Suppressor macrophage treated with lipopolysaccharide for 4 hours (primary cell): ENCODE measurements at regions not wholly inside any gene's neighbourhood (a gene's known extent, or its start where the extent isn't known, plus 50 kb on each side); places are given as distances from the start of the nearest gene placed in this dataset.
A peak's percentile ranks its signal among the peaks of the same experiment; 100 is the strongest.
"Not testable (repeated sequence)": the region's sequence is repeated elsewhere in the genome, so short reads cannot be mapped to it uniquely, and the experiment has no call there.

Experiments
- DNase-seq: peaks from one replicate; pipeline ENCODE4 v3.0.0-alpha.2; 2020

- DNase-seq: no peak
These were observed 284.5 kb downstream of the TMEM38B start for GRCh38 chr9:105978826-105979225.

DNA sequence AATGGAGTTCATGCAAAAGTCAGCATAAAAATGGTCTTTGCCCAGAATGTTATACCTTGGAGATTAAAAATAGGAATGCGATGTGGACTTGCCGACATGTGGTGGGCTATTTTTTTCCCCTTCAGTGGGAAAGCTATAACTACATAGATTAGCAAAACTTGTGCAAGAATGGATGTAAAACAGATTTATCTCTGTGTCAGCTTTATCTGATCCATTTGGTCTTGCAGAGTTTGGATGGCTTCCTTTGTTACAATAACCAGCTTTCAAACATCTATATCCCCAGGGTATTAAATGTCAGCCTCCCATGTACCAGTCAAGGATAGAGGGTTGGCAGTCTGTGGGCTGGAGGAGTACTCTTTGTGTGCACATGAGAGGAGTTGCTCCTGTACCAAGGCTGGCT, 284.9 kb downstream of the TMEM38B start:
- DNase-seq: no peak

- DNase-seq: no peak
These were observed 290.4 kb downstream of the TMEM38B start for GRCh38 chr9:105984714-105985113.

- no peak for DNase-seq
These were observed 298.9 kb downstream of the TMEM38B start for GRCh38 chr9:105993116-105993854.

DNA sequence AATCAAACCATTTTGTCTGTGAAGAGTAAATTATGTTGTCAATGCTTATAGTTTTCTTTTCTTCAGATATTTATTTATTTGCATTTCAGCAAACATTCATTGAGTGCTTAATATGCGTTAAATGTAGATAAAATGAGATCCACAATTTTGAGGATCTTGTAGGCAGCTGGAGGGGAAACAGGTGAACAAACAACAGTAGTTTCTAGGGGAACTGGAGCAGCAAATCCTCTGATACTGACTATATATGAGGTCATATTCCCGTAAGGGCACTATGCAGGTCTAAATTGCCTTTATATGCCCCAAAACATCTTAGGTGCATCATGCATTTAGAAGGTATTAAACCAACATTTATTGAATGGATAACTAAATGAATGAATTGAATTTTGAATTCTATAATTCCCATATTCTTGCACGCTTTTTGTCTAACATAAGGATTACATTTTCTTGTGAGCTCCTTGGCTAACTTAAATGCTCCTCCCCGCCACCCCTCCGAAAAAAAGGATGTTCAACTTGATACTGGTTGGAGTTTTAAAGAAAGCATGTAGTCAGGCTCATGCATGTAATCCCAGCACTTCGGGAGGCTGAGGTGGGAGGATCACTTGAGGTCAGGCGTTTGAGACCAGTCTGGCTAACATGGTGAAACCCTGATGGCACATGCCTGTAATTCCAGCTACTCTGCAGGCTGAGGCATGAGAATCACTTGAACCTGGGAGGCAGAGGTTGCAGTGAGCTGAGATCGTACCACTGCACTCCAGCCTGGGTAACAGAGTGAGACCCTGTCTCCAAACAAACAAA, 299.8 kb downstream of the TMEM38B start:
- no peak for DNase-seq

DNA sequence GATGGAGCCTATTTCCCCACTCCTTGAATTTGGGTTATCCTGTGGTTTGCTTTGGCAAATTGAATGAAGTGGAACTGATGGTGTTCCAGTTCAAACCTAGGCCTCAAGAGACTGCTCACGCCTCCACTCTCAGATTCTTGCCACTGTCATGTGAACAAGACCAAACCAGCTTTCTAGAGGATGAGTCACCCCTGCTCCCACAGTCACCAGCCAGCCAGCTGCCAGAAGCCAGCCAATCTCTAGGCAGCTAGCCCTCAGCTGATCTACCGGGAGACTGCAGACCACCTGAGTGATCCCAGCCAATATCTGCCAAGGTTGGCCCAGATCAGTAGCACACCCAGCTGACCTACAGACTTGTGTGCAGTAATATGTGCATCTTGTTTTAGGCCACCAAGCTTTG, 300.6 kb downstream of the TMEM38B start:
- no peak for DNase-seq

- DNase-seq: no peak
These were observed 322.9 kb downstream of the TMEM38B start for GRCh38 chr9:106017198-106017740.

GRCh38 chr9:106019039-106019680, 324.8 kb downstream of the TMEM38B start:
- no peak for DNase-seq

DNA sequence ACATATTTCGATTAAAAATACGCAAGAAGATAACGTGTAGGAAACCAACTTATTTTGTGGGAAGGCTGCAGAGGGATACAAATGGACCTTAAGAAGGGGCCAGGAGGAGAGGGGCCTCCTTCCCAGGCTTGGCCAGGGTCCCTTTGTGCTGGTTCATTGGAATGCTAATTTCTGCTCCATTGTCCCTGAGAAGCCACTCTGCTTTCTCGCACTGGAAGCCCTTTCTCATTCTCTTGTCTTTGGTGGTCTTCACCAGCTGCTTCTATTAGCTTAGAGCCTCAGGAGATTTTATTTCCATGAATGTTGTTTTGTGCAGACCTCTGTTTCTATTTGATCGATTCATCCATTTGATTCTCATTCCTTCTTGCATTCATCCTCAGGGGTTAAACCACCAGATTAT, 325.4 kb downstream of the TMEM38B start:
- DNase-seq: no peak

GRCh38 chr9:106020186-106020585, 325.8 kb downstream of the TMEM38B start:
- no peak for DNase-seq

GRCh38 chr9:106023455-106023854, 329.1 kb downstream of the TMEM38B start:
- peak; percentile 3 for DNase-seq

- DNase-seq: no peak
These were observed 331.1 kb downstream of the TMEM38B start for GRCh38 chr9:106025453-106025852.

GRCh38 chr9:106030146-106030545, 335.8 kb downstream of the TMEM38B start:
- DNase-seq: not testable (repeated sequence)

- no peak for DNase-seq
These were observed 338.6 kb downstream of the TMEM38B start for GRCh38 chr9:106032978-106033377.

DNA sequence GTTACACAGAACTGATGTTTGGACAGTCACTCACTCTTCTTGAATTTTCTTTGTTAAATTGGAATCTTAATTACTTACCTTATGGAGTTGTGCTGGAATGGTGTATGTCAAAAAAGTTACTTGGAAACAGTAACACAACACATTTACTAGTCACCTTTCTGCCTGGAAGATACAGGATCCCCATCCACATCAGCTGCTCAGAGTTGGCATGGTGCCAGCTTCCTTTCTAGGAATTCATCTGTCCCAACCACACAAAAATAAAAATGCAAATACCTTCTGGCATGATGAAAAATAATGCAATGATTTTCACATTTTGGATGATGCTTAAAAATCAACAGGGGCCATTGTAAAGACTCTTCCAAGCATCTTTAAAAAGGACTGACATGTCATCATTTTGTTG, 341.5 kb downstream of the TMEM38B start:
- no peak for DNase-seq

GRCh38 chr9:106038266-106039001, 344.1 kb downstream of the TMEM38B start:
- DNase-seq: no peak

- no peak for DNase-seq
These were observed 345.0 kb downstream of the TMEM38B start for GRCh38 chr9:106039151-106039935.

- not testable (repeated sequence) for DNase-seq
These were observed 347.6 kb downstream of the TMEM38B start for GRCh38 chr9:106041920-106042319.

DNA sequence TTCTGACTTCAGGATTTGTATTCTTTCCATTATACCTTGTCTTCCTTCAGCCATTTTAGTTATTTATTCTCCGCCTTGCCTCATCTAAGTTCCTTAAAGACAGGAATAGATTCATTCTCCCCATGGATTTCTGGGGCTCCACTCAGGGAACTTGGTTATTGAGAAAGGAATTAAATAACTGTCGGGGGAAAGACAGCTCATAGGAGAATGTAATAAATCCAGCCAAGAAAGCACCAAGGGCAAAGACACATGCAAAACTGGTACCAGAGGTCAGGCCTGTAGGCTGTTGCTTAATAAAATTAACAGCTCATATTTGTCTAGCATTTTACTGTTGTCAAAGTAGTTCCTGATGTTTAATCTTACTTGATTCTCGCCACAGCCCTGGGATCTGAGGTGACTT, 357.2 kb downstream of the TMEM38B start:
- no peak for DNase-seq

DNA sequence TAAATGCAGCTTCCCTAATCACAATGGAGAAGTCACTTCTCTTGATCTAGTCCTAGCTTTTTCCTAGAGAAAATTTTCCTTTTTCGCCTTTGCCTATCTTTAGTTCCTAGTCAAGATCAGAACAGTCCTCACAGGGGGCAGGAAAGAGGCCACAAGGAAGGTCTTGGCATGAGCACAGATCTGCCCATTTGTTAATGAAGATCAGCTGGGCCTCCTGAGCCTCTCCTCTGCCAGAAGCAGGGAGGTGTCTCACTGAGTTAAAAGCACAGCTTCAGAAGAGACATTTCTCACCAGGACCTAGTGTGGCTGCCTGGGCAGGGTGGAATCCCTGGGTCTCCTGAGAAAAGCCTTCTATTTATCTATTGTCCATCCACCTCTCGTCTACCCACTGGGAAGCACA, 357.8 kb downstream of the TMEM38B start:
- DNase-seq: no peak

- no peak for DNase-seq
These were observed 358.4 kb downstream of the TMEM38B start for GRCh38 chr9:106052735-106053134.

DNA sequence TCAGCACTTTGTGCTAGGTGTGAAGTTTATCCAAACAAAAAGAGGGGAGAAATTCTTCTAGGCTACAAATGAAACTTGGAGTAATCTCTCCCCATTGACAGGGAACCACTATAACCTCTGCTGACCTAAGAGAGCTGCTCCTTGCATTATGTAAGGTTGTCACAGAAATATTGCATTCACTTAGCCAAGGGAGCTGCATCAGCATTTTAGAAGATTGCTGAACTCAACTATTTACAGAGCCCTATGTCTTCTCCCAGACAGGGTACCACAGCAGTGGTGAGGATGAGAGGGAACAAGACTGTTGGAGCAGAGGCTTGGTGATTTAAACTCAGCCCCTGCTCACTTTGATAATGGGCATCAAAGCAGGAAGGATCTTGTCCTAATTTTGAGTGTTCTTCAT, 362.0 kb downstream of the TMEM38B start:
- no peak for DNase-seq
